B cell (primary cell): ENCODE measurements at regions not wholly inside any gene's neighbourhood (a gene's known extent, or its start where the extent isn't known, plus 50 kb on each side); places are given as distances from the start of the nearest gene placed in this dataset.

ENCODE experiments used
- ATAC-seq: fragments of 200-7000 bp; cut with Tn5 transposase; one replicate; pipeline ENCODE4 v1.10.0; 2021; ENCODE audit warnings: low read depth, mild to moderate bottlenecking, moderate number of reproducible peaks, moderate library complexity
- CTCF ChIA-PET: fragments of 350-600 bp; sonication (Branson Sonifier 250); formaldehyde crosslinking; loops from one replicate; lab custom pipeline; 2021; ENCODE audit warnings: antibody characterized with exemption, inconsistent platforms; lab: Charles Lee
- POLR2A ChIA-PET: fragments of 350-600 bp; sonication (Branson Sonifier 250); formaldehyde crosslinking; loops from one replicate; lab custom pipeline; 2021; ENCODE audit warnings: antibody characterized with exemption; lab: Charles Lee
- DNase-seq: peaks from one replicate; pipeline ENCODE4 v3.0.0; 2013
- H2AFZ ChIP-seq: 2 replicates; pipeline ENCODE4 v1.6.1; 2012; ENCODE audit warnings: mild to moderate bottlenecking, low read depth, low read length; ENCODE audit not compliant: insufficient read depth, poor library complexity, severe bottlenecking
- H3K27ac ChIP-seq, 2 donors: 1 replicate in 1 of 2; 2 replicates in 1 of 2; pipeline ENCODE4 v1.5.1; 2012 to 2013; ENCODE audit warnings: low read length in 2 of 2, mild to moderate bottlenecking in 2 of 2, moderate library complexity in 1 of 2
- H3K27me3 ChIP-seq, 4 experiments: fragments of 200-600 bp in 1 of 4; sonication (generic) in 1 of 4; replicated peaks in 1 of 4; 1 replicate in 2 of 4; 2 replicates in 2 of 4; pipeline versions ENCODE4 v1.6.1 to v1.7.0; 2013 to 2016; ENCODE audit warnings: low read length in 3 of 4, mild to moderate bottlenecking in 2 of 4, mixed read lengths in 1 of 4, moderate library complexity in 1 of 4; ENCODE audit not compliant: insufficient read depth in 4 of 4, control insufficient read depth in 3 of 4; ENCODE audit errors: control extremely low read depth in 1 of 4
- H3K36me3 ChIP-seq, 2 experiments: replicated peaks in 1 of 2; 1 replicate in 1 of 2; 2 replicates in 1 of 2; pipeline versions ENCODE4 v1.6.1 to v1.7.1; 2013; ENCODE audit warnings: low read length in 1 of 2; ENCODE audit not compliant: insufficient read depth in 2 of 2, control insufficient read depth in 1 of 2; ENCODE audit errors: control extremely low read depth in 1 of 2, extremely low read depth in 1 of 2
- H3K4me1 ChIP-seq, 2 donors: fragments of 200-600 bp in 1 of 2; sonication (generic) in 1 of 2; 1 replicate in 1 of 2; 2 replicates in 1 of 2; pipeline versions ENCODE4 v1.5.1 to v1.6.1; 2013 to 2017; ENCODE audit warnings: low read length in 2 of 2; ENCODE audit not compliant: control insufficient read depth in 2 of 2, insufficient read depth in 2 of 2
- H3K4me2 ChIP-seq: replicated peaks from 2 replicates; pipeline ENCODE3; 2012; ENCODE audit warnings: mild to moderate bottlenecking, low read depth, low read length; ENCODE audit not compliant: poor library complexity, severe bottlenecking
- H3K4me3 ChIP-seq, 5 experiments: fragments of 200-600 bp in 1 of 5; sonication (generic) in 1 of 5; 1 replicate in 3 of 5; 2 replicates in 2 of 5; pipeline versions ENCODE4 v1.5.1 to v1.7.0; 2011 to 2016; ENCODE audit warnings: low read length in 4 of 5, mild to moderate bottlenecking in 4 of 5, low read depth in 2 of 5, control low read depth in 1 of 5, moderate library complexity in 1 of 5; ENCODE audit not compliant: insufficient read depth in 1 of 5; ENCODE audit errors: control extremely low read depth in 1 of 5, extremely low read depth in 1 of 5
- H3K79me2 ChIP-seq: fragments of 200-600 bp; sonication (generic); one replicate; pipeline ENCODE4 v1.6.0; 2016; ENCODE audit warnings: low read length; ENCODE audit not compliant: control insufficient read depth, insufficient read depth
- H3K9ac ChIP-seq: fragments of 200-600 bp; sonication (generic); 2 replicates; pipeline ENCODE4 v1.6.1; 2017; ENCODE audit warnings: mild to moderate bottlenecking, low read length, moderate library complexity
- H3K9me3 ChIP-seq, 3 donors: one replicate each; pipeline versions ENCODE4 v1.6.1 to v1.7.1; 2013; ENCODE audit warnings: low read length in 2 of 3; ENCODE audit not compliant: control insufficient read depth in 2 of 3, insufficient read depth in 1 of 3; ENCODE audit errors: control extremely low read depth in 1 of 3
- H4K20me1 ChIP-seq: 2 replicates; pipeline ENCODE4 v1.6.0; 2012; ENCODE audit warnings: mild to moderate bottlenecking, low read length; ENCODE audit not compliant: insufficient read depth, control insufficient read depth, poor library complexity, severe bottlenecking
- H3K27ac Mint-ChIP-seq: one replicate; pipeline ENCODE4 v1.8.0; 2021; ENCODE audit warnings: mixed read lengths
- H3K27me3 Mint-ChIP-seq: one replicate; pipeline ENCODE4 v1.8.0; 2021; ENCODE audit warnings: mixed read lengths
- H3K4me1 Mint-ChIP-seq: one replicate; pipeline ENCODE4 v1.8.0; 2021; ENCODE audit warnings: mixed read lengths
- H3K4me3 Mint-ChIP-seq: one replicate; pipeline ENCODE4 v1.8.0; 2021; ENCODE audit warnings: mixed read lengths
- H3K9me3 Mint-ChIP-seq: one replicate; pipeline ENCODE4 v1.8.0; 2022; ENCODE audit warnings: mixed read lengths; ENCODE audit not compliant: insufficient read depth
- CTCF ChIP-seq: fragments of 200-600 bp; IDR thresholded peaks from one replicate; pipeline ENCODE4 v1.8.0; 2022; ENCODE audit warnings: antibody characterized with exemption, mild to moderate bottlenecking
- EZH2 ChIP-seq: IDR thresholded peaks from 2 replicates; pipeline ENCODE4 v1.6.1; 2012; ENCODE audit warnings: borderline replicate concordance, low read depth, mild to moderate bottlenecking, moderate library complexity, low read length; ENCODE audit not compliant: insufficient read depth, poor library complexity, severe bottlenecking
- WGBS: methylation state at CpG from one replicate; pipeline ENCODE4 v1.1.5; 2013; ENCODE audit warnings: missing lambda C conversion rate; ENCODE audit not compliant: insufficient coverage; 5-methylcytosine and 5-hydroxymethylcytosine counted together
- intact Hi-C: fragments of 100-400 bp; cut with micrococcal nuclease; formaldehyde crosslinking; loops from one replicate; pipeline ENCODE4 v1.10.0; 2022

DNA sequence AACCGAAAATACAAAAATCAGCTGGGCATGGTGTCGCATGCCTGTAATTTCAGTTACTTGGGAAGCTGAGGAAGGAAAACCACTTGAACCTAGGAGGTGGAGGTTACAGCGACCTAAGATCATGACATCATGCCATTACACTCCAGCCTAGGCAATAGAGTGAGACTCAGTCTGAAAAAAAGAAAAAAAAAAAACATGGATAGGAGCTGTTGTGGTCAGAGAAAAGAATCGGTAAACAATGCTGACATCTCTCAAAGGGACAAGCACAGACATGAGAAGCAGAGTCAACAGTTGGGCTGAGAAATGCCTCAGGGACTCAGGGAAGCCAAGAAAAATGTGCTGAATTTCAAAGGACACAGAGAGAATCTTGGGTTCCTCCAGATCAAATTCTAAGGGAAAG, 236.9 kb upstream of the USP9Y start:
- Histone ChIP-seq H3K9me3 (no peaks in the 10 kb centered on the region), H3K36me3 (no peaks in the 10 kb centered on the region), H3K27me3 (no peaks in the 10 kb centered on the region), H2AFZ (no peak overlapping the region), H3K4me3 (no peak overlapping the region), H3K27ac (no peak overlapping the region), H3K4me2 (no peak overlapping the region), H3K4me1 (no peaks in the 10 kb centered on the region), H3K79me2 (no peaks in the 10 kb centered on the region), H3K9ac (no peak overlapping the region), H4K20me1 (no peaks in the 10 kb centered on the region)
- ChIA-PET CTCF (no interaction called here), POLR2A (no interaction called here)
- ATAC-seq, result no peak
- DNase-seq, result no peak
- intact Hi-C loops, result no loop called here
- Mint-ChIP-seq H3K27ac (no peak overlapping the region), H3K9me3 (no peaks in the 10 kb centered on the region), H3K4me1 (no peaks in the 10 kb centered on the region), H3K27me3 (no peaks in the 10 kb centered on the region), H3K4me3 (no peak overlapping the region)
- no peak for TF ChIP-seq CTCF
- TF ChIP-seq EZH2, result no peak
- no CpG with 5 or more reads among the region's 4 CpGs for WGBS

- no peaks in the 10 kb centered on the region for H3K79me2 ChIP-seq
- ATAC-seq (no peak), DNase-seq (no peak)
- no peak overlapping the region for H3K4me3 ChIP-seq
- H3K27ac ChIP-seq, result no peak overlapping the region
- Mint-ChIP-seq H3K9me3 (no peaks in the 10 kb centered on the region), H3K4me1 (no peaks in the 10 kb centered on the region), H3K4me3 (no peak overlapping the region), H3K27me3 (no peaks in the 10 kb centered on the region), H3K27ac (no peak overlapping the region)
- no peaks in the 10 kb centered on the region for H3K27me3 ChIP-seq
- ChIA-PET CTCF (no interaction called here), POLR2A (no interaction called here)
- H3K36me3 ChIP-seq, result no peaks in the 10 kb centered on the region
- TF ChIP-seq CTCF (no peak), EZH2 (no peak)
- no peak overlapping the region for H2AFZ ChIP-seq
- H3K4me1 ChIP-seq, result no peaks in the 10 kb centered on the region
- no peaks in the 10 kb centered on the region for H4K20me1 ChIP-seq
- no peaks in the 10 kb centered on the region for H3K9me3 ChIP-seq
- no peak overlapping the region for H3K9ac ChIP-seq
- intact Hi-C loops, result no loop called here
- WGBS, result no CpG with 5 or more reads among the region's 3 CpGs
- H3K4me2 ChIP-seq, result no peak overlapping the region
Measured at GRCh38 chrY:12465706-12466105, 235.3 kb upstream of the USP9Y start.
